HL-60 (cell line): ENCODE measurements at regions not wholly inside any gene's neighbourhood (a gene's known extent, or its start where the extent isn't known, plus 50 kb on each side); places are given as distances from the start of the nearest gene placed in this dataset.

ENCODE experiments used
- DNase-seq, 2 experiments: peaks; one replicate each; pipeline ENCODE4 v3.0.0-alpha.2; 2010 to 2020; ENCODE audit warnings: low read depth in 1 of 2, low spot score in 1 of 2
- H3K27ac ChIP-seq: fragments of 250-450 bp; sonication (Bioruptor Pico); replicated peaks from 2 replicates; pipeline ENCODE4 v1.5.1; 2020; ENCODE audit warnings: mild to moderate bottlenecking, moderate library complexity
- H3K27me3 ChIP-seq: fragments of 250-450 bp; sonication (Bioruptor Pico); 2 replicates; pipeline ENCODE4 v1.5.1; 2021; ENCODE audit warnings: mild to moderate bottlenecking, moderate library complexity; ENCODE audit not compliant: insufficient read depth, poor library complexity, severe bottlenecking
- H3K4me3 ChIP-seq: replicated peaks from 2 replicates; pipeline ENCODE4 v1.5.1; 2011; ENCODE audit warnings: mild to moderate bottlenecking, control low read depth, low read length; ENCODE audit not compliant: insufficient read depth
- GABPA ChIP-seq: IDR thresholded peaks from 2 replicates; pipeline ENCODE4 v1.6.1; 2012; ENCODE audit warnings: low read depth
- POLR2AphosphoS5 ChIP-seq: IDR thresholded peaks from 2 replicates; pipeline ENCODE4 v1.6.1; 2012; ENCODE audit warnings: low read depth
- SPI1 ChIP-seq: IDR thresholded peaks from 2 replicates; pipeline ENCODE4 v1.6.1; 2012; ENCODE audit warnings: low read depth, mild to moderate bottlenecking, borderline replicate concordance
- TF ChIP-seq, protein P1 (sequence below): IDR thresholded peaks from 2 replicates; pipeline ENCODE4 v1.6.1; 2012; ENCODE audit warnings: low read depth; ENCODE audit not compliant: insufficient replicate concordance
- TF ChIP-seq, protein P2 (sequence below): IDR thresholded peaks from one replicate; pipeline ENCODE4 v1.5.1; 2011; ENCODE audit warnings: low read length, control low read depth, inconsistent platforms; ENCODE audit not compliant: insufficient read depth

DNA sequence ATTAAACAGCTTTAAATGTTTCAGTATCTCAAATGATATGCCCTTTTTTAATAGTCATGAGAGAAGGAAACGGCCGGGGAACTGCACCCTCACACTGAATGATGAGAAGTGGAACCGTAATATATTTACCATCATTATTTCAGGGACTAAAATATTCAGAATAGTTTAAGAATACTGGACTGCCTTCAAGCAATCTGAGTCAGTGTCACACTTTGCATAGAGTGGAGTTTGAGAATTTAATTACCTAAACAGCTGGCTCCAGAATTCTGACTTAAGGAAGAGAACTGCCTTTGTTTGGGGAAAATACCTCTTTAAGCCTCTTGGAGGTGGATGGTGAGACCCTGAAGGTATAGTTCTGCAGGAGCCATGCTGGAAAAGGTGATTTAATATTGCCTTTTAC, 135.9 kb upstream of the EPHA7 start:
- no peak for DNase-seq
- no peaks in the 10 kb centered on the region for H3K27me3 ChIP-seq
- TF ChIP-seq SPI1 = no peak
- no peak for TF ChIP-seq GABPA

DNA sequence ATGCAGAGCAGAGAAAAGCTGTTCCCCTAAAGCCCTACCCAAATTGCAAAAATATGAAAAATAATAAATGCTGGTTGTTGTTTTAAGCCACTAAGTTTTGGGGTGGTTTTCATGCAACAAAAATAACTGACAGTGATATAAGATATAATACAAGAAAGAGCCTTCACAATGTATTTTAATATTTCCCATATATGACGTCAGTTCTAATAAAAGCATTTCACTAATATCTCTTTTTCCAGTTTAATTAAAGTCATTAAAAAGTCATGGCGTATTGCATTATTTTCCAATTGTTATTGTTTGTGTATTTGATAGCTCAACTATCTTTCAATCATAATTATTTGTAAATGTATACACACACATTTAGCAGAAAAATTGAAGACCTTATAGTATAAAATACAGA, 134.7 kb upstream of the EPHA7 start:
- TF ChIP-seq SPI1 (no peak), GABPA (no peak), POLR2AphosphoS5 (no peak)
- TF ChIP-seq, protein P1, sequence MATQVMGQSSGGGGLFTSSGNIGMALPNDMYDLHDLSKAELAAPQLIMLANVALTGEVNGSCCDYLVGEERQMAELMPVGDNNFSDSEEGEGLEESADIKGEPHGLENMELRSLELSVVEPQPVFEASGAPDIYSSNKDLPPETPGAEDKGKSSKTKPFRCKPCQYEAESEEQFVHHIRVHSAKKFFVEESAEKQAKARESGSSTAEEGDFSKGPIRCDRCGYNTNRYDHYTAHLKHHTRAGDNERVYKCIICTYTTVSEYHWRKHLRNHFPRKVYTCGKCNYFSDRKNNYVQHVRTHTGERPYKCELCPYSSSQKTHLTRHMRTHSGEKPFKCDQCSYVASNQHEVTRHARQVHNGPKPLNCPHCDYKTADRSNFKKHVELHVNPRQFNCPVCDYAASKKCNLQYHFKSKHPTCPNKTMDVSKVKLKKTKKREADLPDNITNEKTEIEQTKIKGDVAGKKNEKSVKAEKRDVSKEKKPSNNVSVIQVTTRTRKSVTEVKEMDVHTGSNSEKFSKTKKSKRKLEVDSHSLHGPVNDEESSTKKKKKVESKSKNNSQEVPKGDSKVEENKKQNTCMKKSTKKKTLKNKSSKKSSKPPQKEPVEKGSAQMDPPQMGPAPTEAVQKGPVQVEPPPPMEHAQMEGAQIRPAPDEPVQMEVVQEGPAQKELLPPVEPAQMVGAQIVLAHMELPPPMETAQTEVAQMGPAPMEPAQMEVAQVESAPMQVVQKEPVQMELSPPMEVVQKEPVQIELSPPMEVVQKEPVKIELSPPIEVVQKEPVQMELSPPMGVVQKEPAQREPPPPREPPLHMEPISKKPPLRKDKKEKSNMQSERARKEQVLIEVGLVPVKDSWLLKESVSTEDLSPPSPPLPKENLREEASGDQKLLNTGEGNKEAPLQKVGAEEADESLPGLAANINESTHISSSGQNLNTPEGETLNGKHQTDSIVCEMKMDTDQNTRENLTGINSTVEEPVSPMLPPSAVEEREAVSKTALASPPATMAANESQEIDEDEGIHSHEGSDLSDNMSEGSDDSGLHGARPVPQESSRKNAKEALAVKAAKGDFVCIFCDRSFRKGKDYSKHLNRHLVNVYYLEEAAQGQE = no peak
- TF ChIP-seq, protein P2, sequence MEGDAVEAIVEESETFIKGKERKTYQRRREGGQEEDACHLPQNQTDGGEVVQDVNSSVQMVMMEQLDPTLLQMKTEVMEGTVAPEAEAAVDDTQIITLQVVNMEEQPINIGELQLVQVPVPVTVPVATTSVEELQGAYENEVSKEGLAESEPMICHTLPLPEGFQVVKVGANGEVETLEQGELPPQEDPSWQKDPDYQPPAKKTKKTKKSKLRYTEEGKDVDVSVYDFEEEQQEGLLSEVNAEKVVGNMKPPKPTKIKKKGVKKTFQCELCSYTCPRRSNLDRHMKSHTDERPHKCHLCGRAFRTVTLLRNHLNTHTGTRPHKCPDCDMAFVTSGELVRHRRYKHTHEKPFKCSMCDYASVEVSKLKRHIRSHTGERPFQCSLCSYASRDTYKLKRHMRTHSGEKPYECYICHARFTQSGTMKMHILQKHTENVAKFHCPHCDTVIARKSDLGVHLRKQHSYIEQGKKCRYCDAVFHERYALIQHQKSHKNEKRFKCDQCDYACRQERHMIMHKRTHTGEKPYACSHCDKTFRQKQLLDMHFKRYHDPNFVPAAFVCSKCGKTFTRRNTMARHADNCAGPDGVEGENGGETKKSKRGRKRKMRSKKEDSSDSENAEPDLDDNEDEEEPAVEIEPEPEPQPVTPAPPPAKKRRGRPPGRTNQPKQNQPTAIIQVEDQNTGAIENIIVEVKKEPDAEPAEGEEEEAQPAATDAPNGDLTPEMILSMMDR = no peak
- no peak overlapping the region for H3K27ac ChIP-seq
- no peak overlapping the region for H3K4me3 ChIP-seq
- no peaks in the 10 kb centered on the region for H3K27me3 ChIP-seq
- no peak for DNase-seq

More for the DNA sequence above, 135.9 kb upstream of the EPHA7 start:
- H3K27ac ChIP-seq = no peak overlapping the region
- H3K4me3 ChIP-seq = no peak overlapping the region

DNA sequence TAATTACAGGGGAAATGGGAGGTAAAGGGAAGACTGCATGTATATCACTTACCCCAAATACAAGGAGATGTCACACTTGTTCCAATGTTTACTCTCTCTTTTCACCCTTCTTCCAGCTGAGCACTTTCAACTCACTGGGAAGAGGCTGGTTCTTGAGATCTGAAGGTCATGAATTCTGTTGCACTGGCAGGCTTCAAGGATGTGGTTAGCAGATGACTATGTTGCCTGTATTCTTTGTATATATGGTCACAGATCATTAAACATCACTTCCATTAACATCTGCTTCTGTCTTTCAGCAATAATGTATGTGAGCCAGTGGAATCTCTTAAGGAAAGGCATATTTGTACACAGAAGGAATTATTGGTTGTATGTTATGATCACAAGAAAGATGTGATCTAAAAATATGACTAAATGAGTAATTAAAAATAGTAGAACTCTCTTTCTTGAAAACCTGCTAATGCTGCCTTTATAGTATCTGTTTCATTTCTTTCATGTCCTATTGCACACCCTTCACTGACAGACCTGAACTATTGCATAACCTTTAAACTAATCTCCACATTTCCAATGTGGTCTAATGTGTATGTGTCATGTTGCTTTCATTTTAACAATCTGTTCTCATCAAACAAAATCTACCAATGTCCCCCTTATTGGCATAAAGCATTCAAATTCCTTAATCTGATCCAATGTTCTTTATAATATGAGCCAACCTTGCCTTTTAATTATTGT, 131.4 kb upstream of the EPHA7 start:
- Histone ChIP-seq H3K27me3 (no peaks in the 10 kb centered on the region), H3K4me3 (no peak overlapping the region), H3K27ac (no peak overlapping the region)
- no peak for TF ChIP-seq SPI1
- no peak for TF ChIP-seq POLR2AphosphoS5
- TF ChIP-seq GABPA = no peak
- TF ChIP-seq, protein P1 = no peak
- TF ChIP-seq, protein P2 = no peak
- no peak for DNase-seq

DNA sequence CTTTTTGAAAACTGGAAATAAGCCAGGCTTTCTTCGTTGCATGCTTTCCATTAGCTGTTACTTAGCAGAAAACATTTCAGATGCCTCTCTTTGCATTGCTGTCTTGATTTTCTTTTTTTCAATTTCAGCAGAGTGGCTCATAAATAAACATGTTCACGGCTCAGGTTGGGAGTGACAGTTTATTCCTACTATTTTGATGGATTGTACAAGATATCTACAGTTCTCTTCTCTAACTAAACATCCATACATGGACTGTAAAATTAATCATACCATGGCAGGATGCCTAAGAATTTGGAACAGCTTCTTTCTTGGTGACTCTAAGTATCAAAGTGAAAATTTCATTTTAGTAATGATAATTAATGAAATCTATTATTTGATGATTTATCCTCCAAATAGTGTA, 130.5 kb upstream of the EPHA7 start:
- TF ChIP-seq POLR2AphosphoS5 (no peak), GABPA (no peak), SPI1 (no peak)
- TF ChIP-seq, protein P1 = no peak
- TF ChIP-seq, protein P2 = no peak
- Histone ChIP-seq H3K27me3 (no peaks in the 10 kb centered on the region), H3K27ac (no peak overlapping the region), H3K4me3 (no peak overlapping the region)
- no peak for DNase-seq
